ENCODE measurements at regions not wholly inside any gene's neighbourhood (a gene's known extent, or its start where the extent isn't known, plus 50 kb on each side); places are given as distances from the start of the nearest gene placed in this dataset.

DNA sequence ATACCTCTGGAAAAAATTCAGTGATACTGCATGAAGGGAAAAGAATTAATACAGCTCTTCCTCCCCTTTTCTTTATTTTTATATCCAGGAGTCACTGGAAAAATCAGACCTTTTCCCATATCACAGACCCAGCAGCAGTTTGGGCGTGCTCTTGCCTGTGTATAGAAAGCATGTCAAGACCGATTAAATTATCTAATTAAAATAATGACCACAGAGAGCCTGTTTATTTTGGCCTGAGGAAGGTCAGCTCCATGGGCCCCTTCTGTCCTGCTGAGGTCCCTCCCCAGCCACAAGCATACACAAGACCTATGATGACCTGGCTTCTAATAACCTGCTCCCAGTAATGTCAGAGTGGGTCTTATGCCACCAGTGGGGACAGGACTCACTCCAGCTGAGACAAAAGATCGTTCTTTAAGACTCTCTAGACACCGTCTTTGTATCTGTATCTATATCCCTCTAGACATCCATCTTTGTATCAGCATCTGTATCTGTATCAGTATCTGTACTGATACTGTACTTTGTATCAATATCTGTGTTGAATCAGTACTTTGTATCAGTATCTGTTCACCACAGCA is 147.8 kb downstream of the VAPA start:
- TF ChIP-seq CTCF (optimal IDR thresholded peaks at IDR 0.05 in 1 of 3, IDR thresholded peaks at IDR 0.05 in 1 of 3, conservative IDR thresholded peaks at IDR 0.05 in 1 of 3; ENCODE audit: extremely low read depth in 1 of 3, insufficient read depth in 2 of 3, low read length in 3 of 3) (no peak), EZH2 (IDR thresholded peaks at IDR 0.05; ENCODE audit: low read length) (no peak)

Measured in keratinocyte (primary cell).